Neuronal stem cell (in vitro differentiated cells): ENCODE measurements at regions not wholly inside any gene's neighbourhood (a gene's known extent, or its start where the extent isn't known, plus 50 kb on each side); places are given as distances from the start of the nearest gene placed in this dataset.
"Not testable (repeated sequence)": the region's sequence is repeated elsewhere in the genome, so short reads cannot be mapped to it uniquely, and the experiment has no call there.

Experiments used
- DNase-seq: peaks from one replicate; pipeline ENCODE4 v3.0.0-alpha.2; 2013; ENCODE audit warnings: low spot score
- H2AFZ ChIP-seq: one replicate; pipeline ENCODE4 v1.6.1; 2013; ENCODE audit warnings: mild to moderate bottlenecking, low read length, inconsistent platforms
- H2AK5ac ChIP-seq: 2 replicates; pipeline ENCODE4 v1.6.1; 2013; ENCODE audit warnings: low read depth, mild to moderate bottlenecking, inconsistent platforms, low read length, moderate library complexity, mixed read lengths
- H2BK120ac ChIP-seq: 2 replicates; pipeline ENCODE4 v1.6.1; 2013; ENCODE audit warnings: low read depth, mild to moderate bottlenecking, inconsistent platforms, low read length, moderate library complexity, mixed read lengths
- H2BK12ac ChIP-seq: one replicate; pipeline ENCODE4 v1.6.1; 2013; ENCODE audit warnings: low read length, inconsistent platforms
- H2BK15ac ChIP-seq: 2 replicates; pipeline ENCODE4 v1.6.1; 2013; ENCODE audit warnings: mild to moderate bottlenecking, low read length, inconsistent platforms, mixed read lengths
- H2BK5ac ChIP-seq: one replicate; pipeline ENCODE4 v1.6.1; 2013; ENCODE audit warnings: inconsistent platforms, mild to moderate bottlenecking, low read length, moderate library complexity
- H3K14ac ChIP-seq: one replicate; pipeline ENCODE4 v1.6.1; 2013; ENCODE audit warnings: low read length, inconsistent platforms
- H3K18ac ChIP-seq: 2 replicates; pipeline ENCODE4 v1.6.1; 2013; ENCODE audit warnings: low read length, inconsistent platforms
- H3K23ac ChIP-seq: 2 replicates; pipeline ENCODE4 v1.6.1; 2013; ENCODE audit warnings: low read depth, mild to moderate bottlenecking, mixed read lengths, low read length, inconsistent platforms; ENCODE audit not compliant: poor library complexity
- H3K27ac ChIP-seq: replicated peaks from 3 replicates; pipeline ENCODE4 v1.5.1; 2013; ENCODE audit warnings: low read length, inconsistent platforms
- H3K27me3 ChIP-seq, 3 experiments: 2 replicates each; pipeline ENCODE4 v1.6.1; 2013; ENCODE audit warnings: low read length in 3 of 3, mild to moderate bottlenecking in 2 of 3, inconsistent platforms in 1 of 3, low read depth in 1 of 3, mixed read lengths in 1 of 3, moderate library complexity in 1 of 3; ENCODE audit not compliant: control insufficient read depth in 3 of 3, insufficient read depth in 3 of 3
- H3K36me3 ChIP-seq, 2 donors: replicated peaks in 1 of 2; 2 replicates each; pipeline ENCODE4 v1.6.1; 2013; ENCODE audit warnings: low read length in 2 of 2; ENCODE audit not compliant: control insufficient read depth in 2 of 2, insufficient read depth in 2 of 2
- H3K4ac ChIP-seq: 2 replicates; pipeline ENCODE4 v1.6.1; 2013; ENCODE audit warnings: inconsistent platforms, mild to moderate bottlenecking, low read length, moderate library complexity
- H3K4me1 ChIP-seq, 2 donors: 1 replicate in 1 of 2; 2 replicates in 1 of 2; pipeline ENCODE4 v1.6.1; 2013; ENCODE audit warnings: low read length in 2 of 2, low read depth in 1 of 2; ENCODE audit not compliant: control insufficient read depth in 2 of 2, insufficient read depth in 1 of 2
- H3K4me2 ChIP-seq: one replicate; pipeline ENCODE4 v1.6.1; 2013; ENCODE audit warnings: mild to moderate bottlenecking, low read length, inconsistent platforms; ENCODE audit not compliant: insufficient read depth, poor library complexity, severe bottlenecking
- H3K4me3 ChIP-seq, 2 donors: 2 replicates each; pipeline ENCODE4 v1.5.1; 2013; ENCODE audit warnings: low read length in 2 of 2, mild to moderate bottlenecking in 2 of 2, inconsistent platforms in 1 of 2, moderate library complexity in 1 of 2
- H3K79me1 ChIP-seq: one replicate; pipeline ENCODE4 v1.6.1; 2013; ENCODE audit warnings: low read depth, mild to moderate bottlenecking, inconsistent platforms, low read length, moderate library complexity
- H3K9ac ChIP-seq: one replicate; pipeline ENCODE4 v1.6.1; 2013; ENCODE audit warnings: mild to moderate bottlenecking, low read depth, low read length, inconsistent platforms; ENCODE audit not compliant: poor library complexity
- H3K9me3 ChIP-seq, 2 donors: replicated peaks in 1 of 2; 2 replicates each; pipeline versions ENCODE3 to v1.6.1; 2013; ENCODE audit warnings: low read length in 2 of 2, mild to moderate bottlenecking in 2 of 2, inconsistent platforms in 1 of 2, low read depth in 1 of 2, mixed read lengths in 1 of 2, moderate library complexity in 1 of 2; ENCODE audit not compliant: control insufficient read depth in 2 of 2, insufficient read depth in 1 of 2
- H4K8ac ChIP-seq: one replicate; pipeline ENCODE4 v1.6.1; 2013; ENCODE audit warnings: low read depth, mild to moderate bottlenecking, inconsistent platforms, low read length, moderate library complexity
- H4K91ac ChIP-seq: one replicate; pipeline ENCODE4 v1.6.1; 2013; ENCODE audit warnings: low read length, low read depth, mild to moderate bottlenecking, inconsistent platforms; ENCODE audit not compliant: poor library complexity
- WGBS, 2 donors: extraction: QIAGEN DNeasy Blood & Tissue Kit; methylation state at CpG; one replicate each; pipeline ENCODE4 v1.1.7; 2013; ENCODE audit warnings: missing lambda C conversion rate in 2 of 2, mixed read lengths in 1 of 2; ENCODE audit not compliant: insufficient read length in 2 of 2, insufficient replicate concordance in 1 of 2; ENCODE audit errors: extremely low coverage in 2 of 2; 5-methylcytosine and 5-hydroxymethylcytosine counted together

DNA sequence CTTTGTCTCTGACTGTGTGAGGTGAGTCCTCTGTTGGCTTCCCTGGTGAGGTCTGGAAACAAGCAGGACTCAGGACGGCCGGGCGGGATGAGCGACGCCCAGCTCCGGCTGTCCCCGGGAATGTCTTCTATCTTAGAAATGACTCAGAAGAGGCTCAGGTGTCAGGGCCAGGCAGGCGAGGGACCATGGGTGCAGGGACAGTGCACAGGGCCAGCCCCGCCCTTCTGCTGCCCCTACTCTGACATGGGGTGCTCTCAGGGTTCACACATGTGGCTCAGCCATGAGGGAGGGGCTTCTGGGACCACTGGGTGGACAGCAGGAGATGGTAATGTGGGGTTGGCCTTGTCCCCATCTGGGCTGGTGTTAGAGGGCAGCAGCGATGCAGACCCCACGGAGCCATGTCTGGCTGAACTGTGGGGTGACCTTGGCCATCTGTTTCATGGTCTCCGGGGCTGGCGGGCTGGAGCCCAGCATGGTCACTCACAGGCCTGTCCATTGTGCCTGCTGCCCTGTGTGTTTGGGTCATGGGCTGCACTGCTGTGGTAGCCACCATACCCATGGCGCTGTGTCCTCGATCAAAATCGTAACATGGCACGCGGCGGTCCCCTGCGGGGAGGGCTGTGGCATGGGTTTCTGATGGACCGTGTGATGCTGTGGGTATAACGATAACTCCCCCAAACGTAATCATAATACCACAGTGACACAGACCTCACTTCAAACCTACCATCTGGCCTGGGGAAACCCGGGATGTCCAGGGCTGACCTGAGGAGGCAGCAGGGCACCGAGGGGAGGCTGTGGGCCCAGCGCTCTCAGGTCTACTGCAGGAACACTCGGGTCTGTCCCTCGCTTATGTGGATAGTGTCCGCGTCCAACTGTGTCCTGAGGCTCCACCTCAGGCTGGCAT lies 368.8 kb downstream of the TMEM121 start:
- H3K18ac ChIP-seq = no peak overlapping the region
- no peaks in the 10 kb centered on the region for H3K4me1 ChIP-seq
- peaks cover 0 to 7% (median 0%) of the 10 kb centered on the region in 3 experiments for H3K27me3 ChIP-seq
- no peaks in the 10 kb centered on the region for H3K36me3 ChIP-seq
- peak overlapping the region; percentile 11 for H3K4me2 ChIP-seq
- H2BK5ac ChIP-seq = no peak overlapping the region
- no peak overlapping the region for H2BK120ac ChIP-seq
- no peak overlapping the region for H2AK5ac ChIP-seq
- H4K8ac ChIP-seq = no peak overlapping the region
- H2BK12ac ChIP-seq = no peak overlapping the region
- H3K9me3 ChIP-seq = peaks cover 0 to 38% of the 10 kb centered on the region in 2 donors
- H3K9ac ChIP-seq = no peak overlapping the region
- no peak overlapping the region for H3K23ac ChIP-seq
- no peak overlapping the region for H4K91ac ChIP-seq
- no peak overlapping the region for H3K27ac ChIP-seq
- H2BK15ac ChIP-seq = no peak overlapping the region
- peak overlapping the region; percentile 8 for H3K14ac ChIP-seq
- WGBS, 2 donors = no CpG with 5 or more reads among the region's 30 CpGs
- H3K4ac ChIP-seq = no peak overlapping the region
- no peaks in the 10 kb centered on the region for H3K79me1 ChIP-seq
- H3K4me3 ChIP-seq = no peak overlapping the region
- H2AFZ ChIP-seq = no peak overlapping the region
- DNase-seq = no peak

DNA sequence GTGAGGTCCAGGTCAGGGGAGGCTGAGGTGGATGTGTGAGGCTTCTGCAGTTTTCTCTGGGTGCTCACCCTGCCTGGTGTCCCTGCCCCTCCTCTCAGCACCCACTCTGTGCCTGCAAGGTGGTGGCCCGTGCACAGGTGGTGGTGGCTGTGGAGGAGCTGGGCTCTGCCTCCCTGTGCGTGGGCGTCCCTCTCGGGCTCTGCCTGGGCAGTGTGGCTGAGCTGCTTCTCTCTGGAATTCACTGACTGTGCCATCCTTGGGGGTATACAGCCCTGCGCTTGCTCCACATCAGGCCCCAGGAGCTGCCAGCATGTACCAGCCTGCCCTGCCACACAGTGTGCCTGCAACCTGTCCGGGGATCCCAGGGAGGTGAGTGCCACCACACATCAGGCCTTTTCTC lies 369.8 kb downstream of the TMEM121 start:
- H2BK15ac ChIP-seq, H3K36me3 ChIP-seq, H3K18ac ChIP-seq, H3K79me1 ChIP-seq, H3K4me1 ChIP-seq, H3K4me3 ChIP-seq, H2BK12ac ChIP-seq, H3K27ac ChIP-seq, H3K14ac ChIP-seq, H2BK5ac ChIP-seq, H4K91ac ChIP-seq, H2BK120ac ChIP-seq, H4K8ac ChIP-seq, H3K23ac ChIP-seq, H3K9ac ChIP-seq, DNase-seq, H3K4ac ChIP-seq, H2AK5ac ChIP-seq, H2AFZ ChIP-seq, H3K4me2 ChIP-seq: not testable (repeated sequence)
- H3K27me3 ChIP-seq = peaks cover 0 to 12% (median 0%) of the 10 kb centered on the region in 3 experiments
- peaks cover 0 to 36% of the 10 kb centered on the region in 2 donors for H3K9me3 ChIP-seq
- no CpG with 5 or more reads among the region's 6 CpGs for WGBS, 2 donors

DNA sequence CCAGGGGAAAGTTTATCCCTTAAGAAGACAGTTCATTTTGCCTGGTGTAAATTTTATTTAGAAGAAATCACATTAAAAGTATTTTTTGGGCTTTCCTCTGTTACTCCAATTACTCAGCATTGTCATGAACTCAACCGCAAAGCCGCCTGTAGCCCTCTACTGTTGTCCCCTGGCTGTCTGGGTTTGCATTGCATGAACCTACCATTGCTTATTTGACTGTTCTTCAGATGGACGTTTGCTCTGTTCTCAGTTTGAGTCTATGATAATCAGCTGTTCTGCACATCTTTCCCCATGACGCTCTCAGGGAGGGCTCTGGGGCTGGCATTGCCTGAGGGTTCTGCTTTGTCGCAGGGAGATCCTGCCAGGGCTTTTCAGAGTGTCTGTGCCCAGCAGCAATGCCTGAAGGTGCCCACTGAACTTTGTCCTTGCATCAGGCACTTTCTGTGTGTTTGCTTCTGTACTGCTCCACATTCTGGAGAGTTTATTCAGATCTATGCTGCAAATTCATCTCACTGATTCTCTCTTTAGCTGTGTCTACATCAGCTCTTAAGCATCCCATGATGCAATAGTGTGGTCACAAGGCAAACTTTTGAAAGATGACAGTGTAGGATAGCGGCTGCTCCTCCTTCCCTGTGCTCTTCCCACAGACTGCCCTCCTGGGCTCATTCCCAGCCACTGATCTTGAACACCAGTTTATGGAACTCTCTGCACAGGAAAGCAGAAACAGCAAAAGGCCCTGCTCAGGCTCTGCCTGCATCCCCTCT lies 370.8 kb downstream of the TMEM121 start:
- H3K4me3 ChIP-seq, H3K79me1 ChIP-seq, H3K14ac ChIP-seq, H4K91ac ChIP-seq, DNase-seq, H2BK120ac ChIP-seq, H3K27me3 ChIP-seq, H3K27ac ChIP-seq, H2BK15ac ChIP-seq, H3K9ac ChIP-seq, H2AFZ ChIP-seq, H3K18ac ChIP-seq, H4K8ac ChIP-seq, H2AK5ac ChIP-seq, H2BK12ac ChIP-seq, H2BK5ac ChIP-seq, H3K4me2 ChIP-seq, H3K4me1 ChIP-seq, H3K36me3 ChIP-seq, H3K23ac ChIP-seq, H3K4ac ChIP-seq: not testable (repeated sequence)
- WGBS, 2 donors = no CpG with 5 or more reads among the region's 6 CpGs
- H3K9me3 ChIP-seq = peaks cover 0 to 39% of the 10 kb centered on the region in 2 donors

DNA sequence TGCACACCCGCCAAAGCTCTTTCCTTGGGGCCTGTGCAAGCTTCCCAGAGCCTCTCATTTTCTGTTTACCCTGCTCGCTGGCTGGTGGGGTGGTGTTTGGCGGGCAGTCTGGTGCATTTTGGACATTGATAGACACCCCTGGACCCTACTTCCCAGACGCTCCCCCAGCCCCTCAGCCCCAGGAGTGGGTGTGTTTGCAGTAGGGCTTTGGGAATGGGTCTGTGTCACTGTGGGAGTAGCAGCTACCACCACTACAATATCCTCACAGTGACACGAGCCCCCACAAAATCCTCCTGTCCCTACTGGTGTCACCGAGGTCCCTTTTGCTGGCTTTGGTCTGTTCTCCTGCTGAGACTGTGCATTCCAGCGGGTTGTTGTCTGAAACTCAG lies 371.3 kb downstream of the TMEM121 start:
- Histone ChIP-seq H3K27me3 (peaks cover 0 to 8% (median 0%) of the 10 kb centered on the region in 3 experiments), H4K8ac (no peak overlapping the region), H3K9me3 (peaks cover 0 to 40% of the 10 kb centered on the region in 2 donors), H2BK12ac (no peak overlapping the region), H3K4me3 (no peak overlapping the region), H3K18ac (no peak overlapping the region), H2BK5ac (no peak overlapping the region), H4K91ac (no peak overlapping the region), H3K4me1 (no peaks in the 10 kb centered on the region), H3K79me1 (no peaks in the 10 kb centered on the region), H2AK5ac (no peak overlapping the region), H2BK120ac (no peak overlapping the region), H3K36me3 (no peaks in the 10 kb centered on the region), H3K27ac (no peak overlapping the region), H3K4me2 (no peak overlapping the region), H3K9ac (no peak overlapping the region), H2AFZ (no peak overlapping the region), H3K23ac (no peak overlapping the region), H3K4ac (no peak overlapping the region), H2BK15ac (no peak overlapping the region), H3K14ac (no peak overlapping the region)
- no peak for DNase-seq
- no CpG with 5 or more reads among the region's 7 CpGs for WGBS, 2 donors
